HG02938 (cell line): ENCODE measurements at regions not wholly inside any gene's neighbourhood (a gene's known extent, or its start where the extent isn't known, plus 50 kb on each side); places are given as distances from the start of the nearest gene placed in this dataset.
"Not testable (repeated sequence)": the region's sequence is repeated elsewhere in the genome, so short reads cannot be mapped to it uniquely, and the experiment has no call there.

Experiments
- ATAC-seq: cut with Tn5 transposase; IDR thresholded peaks from one replicate; pipeline ENCODE4 v1.9.1; 2021; ENCODE audit warnings: mild to moderate bottlenecking, moderate library complexity; ENCODE audit not compliant: unreplicated experiment

DNA sequence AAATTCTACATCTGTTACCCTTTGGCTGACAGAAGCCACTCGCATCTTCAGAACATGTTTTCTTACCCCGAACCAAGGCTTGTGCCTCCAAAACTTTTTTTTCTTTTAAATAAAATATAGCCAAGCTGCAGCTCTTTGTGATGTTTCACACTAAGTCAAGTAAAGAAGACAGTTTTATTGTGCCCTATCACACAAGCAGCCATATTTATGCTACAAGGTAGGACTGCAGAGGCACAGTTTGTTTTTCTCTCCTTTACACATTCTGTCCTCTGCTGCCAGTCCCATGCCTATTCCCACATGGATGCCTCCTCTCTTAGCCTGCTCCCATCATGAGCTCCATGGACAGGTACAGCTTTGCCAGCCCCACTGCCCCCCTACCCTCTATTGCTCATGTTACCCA, 219.6 kb upstream of the THUMPD2 start:
- ATAC-seq = no peak

GRCh38 chr2:39996653-39997080, 217.6 kb upstream of the THUMPD2 start:
- ATAC-seq = no peak

- no peak for ATAC-seq
These were observed 216.1 kb upstream of the THUMPD2 start for GRCh38 chr2:39995005-39995737.

DNA sequence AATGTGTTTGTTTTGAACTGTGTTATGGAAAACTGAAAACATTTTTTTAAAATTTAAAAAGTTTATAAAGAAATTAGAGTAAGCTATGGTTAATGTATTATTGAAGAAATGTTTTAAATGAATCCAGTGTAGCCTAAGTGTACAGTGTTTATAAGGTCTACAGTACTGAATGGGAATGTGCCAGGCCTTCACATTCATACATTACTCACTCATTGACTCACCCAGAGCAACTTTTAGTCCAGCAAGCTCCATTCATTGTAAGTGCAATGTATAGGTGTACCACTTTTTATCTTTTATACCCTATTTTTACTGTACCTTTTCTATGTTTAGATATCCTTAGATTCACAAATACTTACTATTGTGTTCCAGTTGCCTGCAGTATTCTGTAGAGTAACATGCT, 215.1 kb upstream of the THUMPD2 start:
- no peak for ATAC-seq

DNA sequence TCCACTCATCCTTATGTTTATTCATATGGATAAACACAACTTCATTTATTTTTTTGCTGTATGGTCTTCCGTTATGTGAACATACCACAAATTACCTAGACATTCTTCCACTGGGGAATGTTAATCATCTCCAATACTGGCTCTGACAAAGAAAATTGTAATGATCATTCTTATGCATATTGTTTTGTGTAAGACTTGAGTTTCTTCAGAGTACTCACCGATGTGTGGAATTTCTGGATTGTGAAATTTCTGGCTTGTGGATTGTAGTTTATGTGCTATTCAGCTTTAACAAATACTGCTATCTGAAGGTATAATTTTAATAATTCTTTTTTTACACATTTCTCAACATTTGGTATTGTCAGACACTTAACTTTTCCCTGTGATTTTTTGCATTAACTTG, 212.2 kb upstream of the THUMPD2 start:
- no peak for ATAC-seq

GRCh38 chr2:39990335-39990900, 211.4 kb upstream of the THUMPD2 start:
- no peak for ATAC-seq

GRCh38 chr2:39989888-39990287, 210.8 kb upstream of the THUMPD2 start:
- ATAC-seq = no peak

- no peak for ATAC-seq
These were observed 202.8 kb upstream of the THUMPD2 start for GRCh38 chr2:39981883-39982311.

DNA sequence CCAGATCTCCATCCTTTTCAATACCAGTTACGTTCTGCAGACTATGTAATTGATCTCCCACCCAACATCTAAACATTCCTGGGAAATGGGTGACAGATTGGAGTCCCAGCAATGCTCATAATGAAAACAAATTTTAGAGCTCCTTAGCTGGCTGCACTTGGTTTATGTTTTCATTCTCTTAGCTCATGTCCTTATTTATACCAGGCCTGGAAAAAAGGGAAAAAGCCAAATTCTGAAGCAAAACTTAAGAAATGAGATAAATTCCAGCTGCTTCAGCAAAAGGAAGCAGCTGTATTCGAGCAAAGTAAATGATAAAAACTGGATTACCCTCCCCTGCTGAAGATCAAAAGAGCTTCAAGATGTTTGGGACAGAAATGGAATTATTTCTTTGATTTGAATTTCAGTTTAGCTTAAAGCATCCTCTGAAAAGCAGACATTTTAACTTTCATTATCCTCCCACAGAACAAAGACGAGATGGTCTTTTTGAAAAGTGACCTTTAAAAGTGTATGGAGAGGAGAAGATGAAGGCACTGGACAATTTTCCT, 196.5 kb upstream of the THUMPD2 start:
- ATAC-seq = no peak

- ATAC-seq = no peak
These were observed 189.0 kb upstream of the THUMPD2 start for GRCh38 chr2:39968037-39968436.

- not testable (repeated sequence) for ATAC-seq
These were observed 181.6 kb upstream of the THUMPD2 start for GRCh38 chr2:39960681-39961080.

GRCh38 chr2:39954346-39954745, 175.3 kb upstream of the THUMPD2 start:
- no peak for ATAC-seq

DNA sequence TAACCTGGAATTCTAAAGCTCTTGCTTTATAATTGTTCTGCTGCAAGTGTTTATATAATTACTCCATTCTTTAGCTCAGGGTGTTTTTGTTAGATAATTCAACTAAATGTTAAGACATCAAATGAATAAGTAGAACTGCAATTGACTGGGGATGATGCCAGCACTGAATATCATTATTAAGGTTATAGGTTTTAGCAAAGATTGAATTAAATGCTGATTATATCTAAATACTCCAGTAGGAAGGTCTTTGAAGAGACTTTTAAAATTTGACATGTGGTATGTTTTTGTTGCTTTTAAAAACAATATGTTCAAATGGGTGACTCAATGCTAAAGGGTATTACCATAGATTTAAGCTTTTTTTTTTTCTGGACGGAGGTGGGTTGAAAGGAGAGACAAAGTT, 170.1 kb upstream of the THUMPD2 start:
- no peak for ATAC-seq

DNA sequence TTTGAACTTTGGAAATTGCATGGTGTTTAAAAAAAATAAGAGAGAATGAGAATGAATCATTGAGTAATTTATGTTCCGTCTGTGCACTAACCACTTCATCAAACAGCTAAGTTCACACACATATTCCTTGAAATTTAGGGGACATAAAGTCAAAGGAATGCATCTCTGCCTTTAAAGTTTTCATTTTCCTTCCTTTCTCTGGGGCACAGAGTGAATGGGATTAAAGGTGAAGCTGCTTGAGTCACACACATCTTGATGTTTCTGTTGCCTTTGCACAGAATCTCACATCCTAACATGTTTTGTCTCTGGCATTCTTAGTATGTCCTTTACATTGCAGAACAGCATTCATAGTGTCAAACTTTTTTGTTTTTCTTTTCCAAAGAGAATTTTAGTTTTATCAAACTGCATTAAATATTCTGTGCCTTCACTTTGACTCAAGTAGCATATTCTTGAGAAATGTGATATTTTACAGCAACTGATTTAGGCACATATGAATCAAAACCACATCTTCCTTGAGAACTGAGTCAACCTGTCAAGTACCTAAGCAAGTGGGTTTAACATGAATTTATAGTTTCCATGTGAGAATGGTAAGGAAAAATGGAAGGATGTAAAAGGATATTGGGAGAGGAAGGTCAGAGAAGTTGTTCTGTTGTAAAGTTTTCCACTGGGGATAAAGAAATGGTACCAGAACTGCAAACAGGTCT, 169.1 kb upstream of the THUMPD2 start:
- no peak for ATAC-seq

GRCh38 chr2:39947294-39948015, 168.4 kb upstream of the THUMPD2 start:
- ATAC-seq = no peak

DNA sequence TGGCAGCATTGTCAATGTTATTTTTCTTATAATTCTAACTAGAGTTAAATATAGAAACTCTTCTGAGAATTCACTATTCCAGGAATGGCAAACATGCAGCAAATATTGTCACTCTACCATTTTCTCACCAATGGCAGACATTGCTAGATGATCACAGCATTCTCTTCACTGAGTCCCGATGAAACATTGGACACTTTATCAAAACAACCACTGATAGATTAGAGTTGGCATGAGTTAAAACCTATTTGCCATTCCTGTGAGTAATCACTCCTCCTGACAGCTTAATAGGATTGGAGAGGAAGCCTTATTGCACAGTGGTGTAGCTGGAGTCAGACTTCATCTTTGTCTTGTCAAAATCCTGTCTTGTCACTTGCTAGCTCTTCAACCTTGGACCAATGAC, 163.9 kb upstream of the THUMPD2 start:
- ATAC-seq = no peak

- no peak for ATAC-seq
These were observed 159.2 kb upstream of the THUMPD2 start for GRCh38 chr2:39938035-39938835.

- ATAC-seq = no peak
These were observed 158.6 kb upstream of the THUMPD2 start for GRCh38 chr2:39937621-39938020.

- ATAC-seq = no peak
These were observed 155.8 kb upstream of the THUMPD2 start for GRCh38 chr2:39934851-39935250.

- no peak for ATAC-seq
These were observed 154.1 kb upstream of the THUMPD2 start for GRCh38 chr2:39933196-39933595.
